Bone marrow (tissue), 2 donors: ENCODE measurements at regions not wholly inside any gene's neighbourhood (a gene's known extent, or its start where the extent isn't known, plus 50 kb on each side); places are given as distances from the start of the nearest gene placed in this dataset.

ENCODE experiments used
- DNase-seq, 2 donors: peaks; one replicate each; lab custom pipeline; 2025; lab: John Stamatoyannopoulos, UW

- no peak for DNase-seq
Measured at GRCh38 chr13:79084802-79085424, 321.1 kb downstream of the RBM26 start.

DNA sequence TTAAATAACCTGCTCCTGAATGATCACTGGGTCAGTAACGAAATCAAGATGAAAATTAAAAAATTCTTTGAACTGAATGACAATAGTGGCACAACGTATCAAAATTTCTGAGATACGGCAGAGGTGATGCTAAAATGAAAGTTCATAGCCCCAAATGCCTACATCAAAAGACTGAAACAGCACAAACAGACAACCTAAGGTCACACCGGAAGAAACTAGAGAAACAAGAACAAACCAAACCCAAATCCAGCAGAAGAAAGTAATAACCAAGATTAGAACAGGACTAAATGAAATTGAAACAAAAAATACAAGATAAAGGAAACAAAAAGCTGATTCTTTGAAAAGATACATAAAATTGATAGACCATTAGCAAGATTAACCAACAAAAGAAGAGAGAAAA is 324.1 kb downstream of the RBM26 start:
- DNase-seq = no peak

DNA sequence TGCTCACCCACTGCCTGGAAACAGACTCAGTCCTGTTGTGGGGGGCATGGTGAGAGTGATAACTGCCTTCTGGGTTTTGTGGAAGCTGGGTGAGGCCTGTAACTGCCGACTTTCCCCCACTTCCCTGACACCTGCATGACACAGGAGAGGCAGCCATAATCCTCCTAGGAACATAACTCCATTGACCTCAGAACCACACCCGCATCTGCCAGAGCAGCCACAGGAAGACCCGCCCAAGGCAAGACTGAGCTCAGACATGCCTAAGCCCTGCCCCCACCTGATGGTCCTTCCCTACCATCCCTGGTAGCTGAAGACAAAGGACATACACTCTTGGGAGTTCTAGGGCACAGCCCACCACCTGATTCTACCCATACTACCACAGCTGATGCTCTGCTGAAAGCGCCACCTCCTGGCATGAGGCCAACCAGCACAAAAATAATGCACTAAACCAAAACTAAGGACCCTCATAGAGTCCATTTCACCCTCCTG is 326.7 kb downstream of the RBM26 start:
- no peak for DNase-seq

DNA sequence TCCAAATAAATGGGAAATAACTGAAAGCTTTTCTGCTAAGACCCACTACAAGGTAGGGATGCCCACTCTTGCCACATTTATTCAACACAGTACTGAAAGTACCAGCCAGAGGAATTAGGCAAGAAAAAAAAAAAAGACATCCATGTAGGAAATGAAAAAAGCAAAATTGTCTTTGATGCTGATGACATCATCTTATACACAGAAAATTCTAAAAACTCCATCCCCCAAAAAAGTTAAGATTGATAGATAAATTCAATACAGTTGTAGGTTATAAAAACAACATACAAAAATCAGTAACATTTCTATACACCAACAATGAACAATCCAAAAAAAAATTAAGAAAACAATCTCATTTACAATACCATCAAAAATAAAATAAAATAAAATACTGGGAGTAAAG is 330.4 kb downstream of the RBM26 start:
- no peak for DNase-seq

DNA sequence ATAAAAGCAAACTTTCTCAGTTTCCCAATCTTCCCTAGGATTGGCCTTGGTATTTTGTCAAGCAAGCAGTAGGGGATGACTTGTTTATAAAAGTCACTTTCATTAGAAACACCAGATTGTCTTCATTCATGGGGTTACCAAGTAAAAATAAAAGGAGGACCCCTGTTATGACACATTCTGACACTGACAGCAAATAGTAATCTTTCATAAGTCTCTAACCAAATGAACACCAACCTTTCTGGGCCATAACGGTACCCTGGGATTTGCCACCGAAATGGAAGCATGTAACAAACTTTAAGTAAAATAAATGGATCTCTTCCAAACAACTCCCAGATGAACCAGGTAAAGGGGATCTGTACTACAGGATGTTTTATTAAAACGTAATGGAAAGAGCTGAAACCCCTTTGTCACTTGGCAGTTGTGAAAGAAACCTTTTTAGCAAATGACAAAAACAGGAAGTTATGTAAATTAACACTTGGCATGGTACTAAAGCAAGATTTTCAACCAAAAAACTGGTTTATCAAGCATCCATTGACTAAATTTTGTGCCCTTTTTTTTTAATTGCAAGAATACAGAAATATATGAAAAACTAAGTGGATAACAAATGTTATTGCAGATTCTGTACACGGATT is 335.6 kb downstream of the RBM26 start:
- no peak for DNase-seq

DNA sequence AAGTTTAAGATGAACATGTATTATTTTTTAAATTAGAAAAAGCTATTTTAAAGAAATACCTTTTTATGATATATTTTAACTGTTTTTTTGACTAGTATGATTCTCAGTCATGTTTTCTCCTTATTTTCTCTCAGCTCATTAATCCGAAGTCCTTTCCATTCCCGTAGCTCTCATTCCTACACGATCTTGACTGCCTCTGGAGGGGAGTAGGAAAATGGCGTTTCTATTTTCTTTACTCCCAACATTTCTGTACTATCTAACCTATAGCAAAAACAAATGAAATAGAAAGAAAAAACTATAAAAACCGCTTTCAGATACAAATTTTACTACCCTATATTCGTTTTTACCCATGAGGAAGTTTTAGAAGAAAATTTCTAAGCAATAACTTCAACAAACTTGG is 343.8 kb downstream of the RBM26 start:
- no peak for DNase-seq

DNA sequence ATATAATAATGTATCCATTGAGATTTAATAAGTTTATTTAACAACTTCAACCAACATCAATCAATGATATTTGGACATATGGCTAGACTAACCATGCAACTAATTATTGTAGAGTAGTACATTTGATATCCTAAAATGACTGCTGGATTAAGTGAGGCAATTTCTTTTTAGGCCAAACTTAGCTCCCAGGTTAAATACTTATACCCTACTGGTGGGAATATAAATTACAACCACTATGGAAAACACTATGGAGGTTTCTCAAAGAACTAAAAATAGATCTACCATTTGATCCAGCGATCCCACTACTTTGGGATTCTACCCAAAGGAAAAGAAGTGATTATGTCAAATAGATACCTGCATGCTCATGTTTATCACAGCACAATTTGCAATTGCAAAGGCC is 345.8 kb downstream of the RBM26 start:
- no peak for DNase-seq

- DNase-seq = no peak
Measured at GRCh38 chr13:79056706-79057105, 349.3 kb downstream of the RBM26 start.

- DNase-seq = no peak
Measured at GRCh38 chr13:79051472-79051871, 354.6 kb downstream of the RBM26 start.

DNA sequence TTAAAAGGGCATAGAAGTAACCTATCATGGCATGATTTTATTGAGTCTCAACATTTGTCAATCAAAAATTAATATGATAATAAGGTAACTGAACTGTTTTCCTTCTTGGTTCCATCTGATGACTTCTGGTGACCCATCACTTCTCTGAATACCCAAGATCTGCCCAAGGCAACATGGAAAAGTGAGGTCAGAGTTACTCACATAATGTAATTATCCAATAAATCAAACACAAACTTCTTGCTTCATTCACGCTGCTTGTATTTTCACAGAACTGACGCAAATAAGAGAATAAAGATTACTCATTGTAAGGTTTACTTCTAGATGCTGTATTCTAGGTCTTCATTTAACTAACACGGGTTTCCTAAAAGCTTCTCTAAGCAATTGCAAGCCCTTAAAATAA is 361.6 kb downstream of the RBM26 start:
- DNase-seq = no peak

- DNase-seq = no peak
Measured at GRCh38 chr13:79043208-79043607, 362.8 kb downstream of the RBM26 start.

DNA sequence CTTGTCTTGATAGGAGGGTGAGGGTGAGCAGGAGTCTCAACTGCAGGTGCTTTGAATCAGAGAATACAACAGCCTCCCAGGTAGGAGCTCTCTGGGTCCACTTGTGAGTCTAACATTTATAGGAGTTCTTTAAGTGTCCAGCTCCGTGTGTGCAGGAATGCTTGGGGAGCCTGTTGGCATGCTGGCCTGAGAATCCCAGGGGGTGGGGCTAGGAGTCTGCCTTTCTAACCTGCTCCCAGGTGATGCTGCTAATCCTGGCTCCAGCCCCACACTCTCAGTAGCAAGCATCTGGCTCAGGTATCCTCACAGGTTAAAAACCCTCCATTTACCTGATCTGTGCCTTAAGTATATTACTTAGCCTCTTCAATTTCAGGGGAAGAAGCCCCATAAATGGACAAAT is 368.9 kb downstream of the RBM26 start:
- DNase-seq = no peak

GRCh38 chr13:79034341-79034740 is 371.7 kb downstream of the RBM26 start:
- DNase-seq = no peak

GRCh38 chr13:79030513-79030912 is 371.6 kb upstream of the OBI1 start:
- no peak for DNase-seq

GRCh38 chr13:79018166-79018565 is 359.2 kb upstream of the OBI1 start:
- DNase-seq = no peak

- no peak for DNase-seq
Measured at GRCh38 chr13:79011179-79011578, 352.2 kb upstream of the OBI1 start.

DNA sequence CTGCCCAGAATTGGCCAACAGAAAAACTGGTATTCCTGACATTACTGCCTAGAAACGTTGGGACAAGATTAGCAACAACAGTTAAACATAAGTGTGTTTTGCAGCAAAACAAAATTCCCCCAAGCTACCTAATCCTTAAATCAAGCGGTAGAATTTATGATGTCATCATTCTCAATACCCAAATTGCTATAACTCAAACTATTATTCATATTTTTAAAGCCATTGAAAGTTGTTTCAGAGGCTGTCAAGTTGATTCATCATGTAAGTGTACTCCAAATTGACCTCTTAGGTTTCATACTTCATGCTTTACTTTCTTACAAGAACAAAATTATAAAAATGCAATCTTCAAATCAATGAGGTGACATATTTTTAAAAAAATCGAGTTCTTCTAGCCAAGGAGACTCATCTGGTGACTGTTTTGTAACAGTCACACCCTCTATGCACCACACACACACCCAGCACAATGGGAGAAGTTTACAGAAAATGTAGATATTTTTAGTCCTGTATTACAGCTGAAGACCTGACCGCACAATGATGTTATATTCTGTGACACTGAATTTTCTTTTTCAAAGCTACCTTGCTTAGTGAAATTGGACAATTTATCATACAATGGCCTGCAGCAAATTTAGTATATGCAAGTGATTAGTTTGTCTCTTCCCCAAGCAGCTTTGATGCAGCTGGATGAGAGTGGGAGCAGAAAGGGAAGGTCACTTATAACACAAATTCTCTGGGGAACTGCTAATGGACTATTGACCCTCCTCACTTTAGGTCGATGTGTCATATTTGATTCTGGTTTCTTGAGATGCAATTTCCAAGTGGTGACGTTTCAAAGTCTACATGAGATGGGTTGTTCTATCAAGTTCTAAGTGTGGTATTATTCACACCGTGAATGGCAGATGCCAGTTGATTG is 345.3 kb upstream of the OBI1 start:
- no peak for DNase-seq

DNA sequence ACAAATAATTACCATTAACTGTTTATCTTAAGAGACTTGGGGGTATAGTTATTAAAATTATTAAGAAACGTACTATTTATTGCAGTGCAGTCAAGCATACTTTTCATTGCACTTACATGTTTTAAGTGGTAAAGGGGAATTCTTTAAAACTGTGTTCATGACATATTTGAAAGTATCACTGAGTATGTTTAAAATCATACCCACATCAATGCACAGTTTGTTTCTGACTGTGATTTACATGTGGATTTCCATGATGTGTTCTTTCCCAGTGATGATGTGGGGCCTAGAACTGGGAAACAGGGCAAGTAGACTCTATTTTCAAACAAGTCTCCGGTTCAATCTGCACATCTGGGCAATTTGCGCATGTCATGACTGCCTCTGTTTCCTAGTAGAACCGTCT is 340.5 kb upstream of the OBI1 start:
- no peak for DNase-seq

DNA sequence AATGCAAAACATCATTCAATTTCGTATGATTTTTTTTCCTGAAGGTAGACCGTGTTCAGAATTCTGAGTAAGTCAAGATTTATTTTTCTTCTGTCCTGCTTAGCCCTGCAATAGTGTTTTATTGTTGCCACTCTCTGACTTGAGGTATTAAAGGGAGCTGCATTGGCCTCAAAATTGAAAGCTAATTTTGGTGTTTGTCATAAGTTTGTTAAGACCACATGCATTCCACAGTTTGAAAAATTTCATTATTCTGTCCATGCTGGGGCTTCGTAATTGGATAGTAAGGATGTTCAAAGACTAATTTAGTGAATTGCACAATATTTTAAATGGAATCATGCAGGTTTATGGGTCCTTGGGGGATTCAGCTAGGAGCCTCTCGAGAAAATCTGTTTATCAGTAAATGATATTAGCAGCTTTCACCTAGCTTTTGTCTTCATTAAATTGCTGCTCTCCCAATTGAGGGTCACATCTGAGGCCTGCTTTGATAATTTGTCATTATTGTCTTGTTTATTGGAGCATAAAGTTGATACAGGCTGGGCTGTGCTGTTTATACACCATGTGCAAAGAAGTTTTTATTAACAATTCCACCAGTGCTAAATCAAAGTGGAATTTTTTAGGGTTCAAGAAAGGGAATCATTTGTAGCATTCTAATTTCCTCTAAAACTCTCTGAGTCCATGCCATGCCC is 339.8 kb upstream of the OBI1 start:
- no peak for DNase-seq

- no peak for DNase-seq
Measured at GRCh38 chr13:78997902-78998629, 339.1 kb upstream of the OBI1 start.

DNA sequence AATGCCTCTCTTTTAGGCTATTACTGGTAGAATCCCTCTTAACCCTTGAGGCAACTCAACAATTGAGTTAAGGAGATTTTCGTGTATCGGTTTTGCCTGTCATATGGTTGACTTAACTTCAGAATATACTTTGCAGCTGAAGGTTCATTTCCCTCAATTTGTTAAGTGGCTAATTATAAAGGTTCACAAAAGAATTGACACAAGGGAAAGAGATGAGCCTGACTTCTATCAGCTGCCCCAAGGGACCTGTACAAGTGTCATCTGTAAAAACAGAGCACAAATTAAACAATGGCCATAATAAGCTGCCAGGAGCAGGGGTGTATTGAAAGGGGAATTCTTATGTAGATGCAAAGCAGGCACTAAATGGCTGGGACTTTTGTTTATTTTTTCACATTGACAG is 334.8 kb upstream of the OBI1 start:
- DNase-seq = no peak

DNA sequence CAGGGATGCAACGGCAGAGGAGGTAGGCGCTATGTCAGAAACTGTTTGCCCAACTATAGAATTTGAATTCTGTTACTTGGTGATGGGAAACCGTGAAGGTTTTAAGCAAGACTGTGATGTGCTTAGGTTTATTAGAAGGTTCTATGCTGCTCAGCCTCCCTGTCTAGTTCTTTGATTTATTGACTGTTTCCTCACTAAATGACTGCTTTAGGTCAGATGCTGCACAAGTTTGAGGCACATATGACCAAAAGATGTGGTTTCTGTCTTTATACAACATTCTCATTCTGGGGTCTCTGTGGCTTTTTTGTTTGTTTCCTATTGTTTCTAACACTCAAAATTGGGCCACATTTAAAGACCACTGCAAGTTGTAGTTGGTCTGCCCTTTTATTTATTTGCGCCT is 323.0 kb upstream of the OBI1 start:
- no peak for DNase-seq
